B cell (primary cell): ENCODE measurements at regions not wholly inside any gene's neighbourhood (a gene's known extent, or its start where the extent isn't known, plus 50 kb on each side); places are given as distances from the start of the nearest gene placed in this dataset.

Experiments
- CTCF ChIP-seq: fragments of 200-600 bp; IDR thresholded peaks from one replicate; pipeline ENCODE4 v1.8.0; 2022; ENCODE audit warnings: antibody characterized with exemption, mild to moderate bottlenecking
- EZH2 ChIP-seq: IDR thresholded peaks from 2 replicates; pipeline ENCODE4 v1.6.1; 2012; ENCODE audit warnings: borderline replicate concordance, low read depth, mild to moderate bottlenecking, moderate library complexity, low read length; ENCODE audit not compliant: insufficient read depth, poor library complexity, severe bottlenecking

GRCh38 chrX:131646106-131646505, 102.2 kb downstream of the OR13H1 start:
- TF ChIP-seq EZH2 (no peak), CTCF (no peak)
